Loucy (cell line): ENCODE measurements at regions not wholly inside any gene's neighbourhood (a gene's known extent, or its start where the extent isn't known, plus 50 kb on each side); places are given as distances from the start of the nearest gene placed in this dataset.

ENCODE experiments used
- H2AFZ ChIP-seq: fragments of 200-600 bp; sonication (generic); 2 replicates; pipeline ENCODE4 v1.6.0; 2016; ENCODE audit warnings: antibody characterized with exemption, mild to moderate bottlenecking, low read length, moderate library complexity
- H3F3A ChIP-seq: fragments of 200-600 bp; 2 replicates; pipeline ENCODE4 v1.6.0; 2016; ENCODE audit warnings: antibody characterized with exemption, low read depth, mild to moderate bottlenecking
- H3K27me3 ChIP-seq: fragments of 200-600 bp; sonication (generic); 2 replicates; pipeline ENCODE4 v1.6.1; 2014; ENCODE audit warnings: low read length, mild to moderate bottlenecking; ENCODE audit not compliant: insufficient read depth, poor library complexity, severe bottlenecking
- H3K36me3 ChIP-seq: fragments of 200-600 bp; sonication (generic); 2 replicates; pipeline ENCODE4 v1.6.1; 2016; ENCODE audit warnings: low read length; ENCODE audit not compliant: insufficient read depth
- H3K4me1 ChIP-seq: fragments of 200-600 bp; sonication (generic); 2 replicates; pipeline ENCODE4 v1.5.1; 2014; ENCODE audit warnings: low read length, mild to moderate bottlenecking; ENCODE audit not compliant: insufficient read depth, poor library complexity, severe bottlenecking
- H3K4me2 ChIP-seq: fragments of 200-600 bp; sonication (generic); 2 replicates; pipeline ENCODE4 v1.6.0; 2014; ENCODE audit warnings: antibody characterized with exemption, low read length, low read depth, mild to moderate bottlenecking; ENCODE audit not compliant: poor library complexity, severe bottlenecking
- H3K4me3 ChIP-seq: fragments of 200-600 bp; sonication (generic); 2 replicates; pipeline ENCODE4 v1.5.1; 2014; ENCODE audit warnings: low read length, mild to moderate bottlenecking, mixed read lengths; ENCODE audit not compliant: poor library complexity, severe bottlenecking
- H3K79me2 ChIP-seq: fragments of 200-600 bp; sonication (generic); 2 replicates; pipeline ENCODE4 v1.6.1; 2014; ENCODE audit warnings: low read length; ENCODE audit not compliant: insufficient read depth
- H3K9ac ChIP-seq: fragments of 200-600 bp; sonication (generic); 2 replicates; pipeline ENCODE4 v1.6.0; 2014; ENCODE audit warnings: mild to moderate bottlenecking, low read depth, low read length, moderate library complexity; ENCODE audit not compliant: poor library complexity, severe bottlenecking
- H3K9me2 ChIP-seq: fragments of 200-600 bp; sonication (generic); replicated peaks from 2 replicates; pipeline ENCODE4 v1.6.1; 2016; ENCODE audit warnings: low read depth, low read length, mixed read lengths
- H3K9me3 ChIP-seq: fragments of 200-600 bp; sonication (generic); 2 replicates; pipeline ENCODE4 v1.6.1; 2014; ENCODE audit warnings: mild to moderate bottlenecking, antibody characterized with exemption, low read length, low read depth; ENCODE audit not compliant: insufficient read depth
- H4K20me1 ChIP-seq: fragments of 200-600 bp; sonication (generic); 2 replicates; pipeline ENCODE4 v1.6.0; 2014; ENCODE audit warnings: antibody characterized with exemption, low read length, mild to moderate bottlenecking; ENCODE audit not compliant: insufficient read depth, poor library complexity, severe bottlenecking
- EZH2phosphoT487 ChIP-seq: fragments of 200-600 bp; IDR thresholded peaks from 2 replicates; pipeline ENCODE4 v1.6.1; 2018; ENCODE audit warnings: antibody characterized with exemption, mild to moderate bottlenecking, moderate library complexity, borderline replicate concordance
- TF ChIP-seq, protein P1 (sequence below): fragments of 200-600 bp; sonication (generic); conservative IDR thresholded peaks from 2 replicates; pipeline ENCODE4 v1.5.1; 2014; ENCODE audit warnings: mild to moderate bottlenecking, antibody characterized with exemption, low read length

DNA sequence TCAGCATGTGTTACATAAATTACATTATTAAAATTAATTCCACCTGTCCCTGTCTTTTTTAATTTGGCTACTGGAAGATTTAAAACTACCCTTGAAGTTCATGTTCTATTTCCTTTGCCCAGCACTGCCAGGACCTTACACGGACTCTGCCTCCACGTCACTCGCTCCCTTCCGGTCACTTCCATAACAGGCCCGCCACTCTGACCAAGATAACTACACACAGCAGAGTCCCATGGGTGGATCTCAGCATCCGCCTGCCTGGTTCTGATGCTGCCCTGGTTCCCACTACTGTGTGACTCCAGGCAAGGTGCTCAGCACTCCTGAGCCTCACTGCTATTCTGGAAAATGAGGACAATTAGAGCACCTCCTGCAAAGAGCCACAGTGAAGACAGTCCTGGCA is 153.3 kb upstream of the ERG start:
- TF ChIP-seq, protein P1, sequence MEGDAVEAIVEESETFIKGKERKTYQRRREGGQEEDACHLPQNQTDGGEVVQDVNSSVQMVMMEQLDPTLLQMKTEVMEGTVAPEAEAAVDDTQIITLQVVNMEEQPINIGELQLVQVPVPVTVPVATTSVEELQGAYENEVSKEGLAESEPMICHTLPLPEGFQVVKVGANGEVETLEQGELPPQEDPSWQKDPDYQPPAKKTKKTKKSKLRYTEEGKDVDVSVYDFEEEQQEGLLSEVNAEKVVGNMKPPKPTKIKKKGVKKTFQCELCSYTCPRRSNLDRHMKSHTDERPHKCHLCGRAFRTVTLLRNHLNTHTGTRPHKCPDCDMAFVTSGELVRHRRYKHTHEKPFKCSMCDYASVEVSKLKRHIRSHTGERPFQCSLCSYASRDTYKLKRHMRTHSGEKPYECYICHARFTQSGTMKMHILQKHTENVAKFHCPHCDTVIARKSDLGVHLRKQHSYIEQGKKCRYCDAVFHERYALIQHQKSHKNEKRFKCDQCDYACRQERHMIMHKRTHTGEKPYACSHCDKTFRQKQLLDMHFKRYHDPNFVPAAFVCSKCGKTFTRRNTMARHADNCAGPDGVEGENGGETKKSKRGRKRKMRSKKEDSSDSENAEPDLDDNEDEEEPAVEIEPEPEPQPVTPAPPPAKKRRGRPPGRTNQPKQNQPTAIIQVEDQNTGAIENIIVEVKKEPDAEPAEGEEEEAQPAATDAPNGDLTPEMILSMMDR, result no peak
- no peak for TF ChIP-seq EZH2phosphoT487
- no peaks in the 10 kb centered on the region for H3F3A ChIP-seq
- no peaks in the 10 kb centered on the region for H3K9me2 ChIP-seq
- no peak overlapping the region for H3K4me3 ChIP-seq
- no peaks in the 10 kb centered on the region for H4K20me1 ChIP-seq
- no peaks in the 10 kb centered on the region for H3K79me2 ChIP-seq
- H3K36me3 ChIP-seq, result no peaks in the 10 kb centered on the region
- no peaks in the 10 kb centered on the region for H3K4me1 ChIP-seq
- H3K9ac ChIP-seq, result no peak overlapping the region
- no peaks in the 10 kb centered on the region for H3K9me3 ChIP-seq
- H3K27me3 ChIP-seq, result no peaks in the 10 kb centered on the region
- no peak overlapping the region for H3K4me2 ChIP-seq
- no peak overlapping the region for H2AFZ ChIP-seq

DNA sequence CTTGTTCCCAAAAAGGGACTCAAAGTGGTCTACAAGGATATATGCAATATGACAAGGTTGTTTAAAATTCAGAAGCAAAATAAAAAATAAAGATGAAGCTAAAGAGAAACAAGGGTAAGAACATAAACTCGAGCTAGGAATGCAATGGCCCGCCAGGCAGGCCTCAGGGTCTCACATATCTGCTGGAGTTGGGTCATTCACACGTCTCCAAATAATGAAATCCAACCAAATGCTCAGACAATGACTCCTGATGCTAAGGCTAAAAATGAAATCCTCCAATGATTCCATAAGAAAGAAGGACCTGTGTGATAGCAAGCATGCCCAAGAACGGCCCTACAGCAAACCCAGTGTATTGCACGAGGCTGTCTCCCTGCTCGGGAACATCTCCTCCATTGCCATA is 153.3 kb upstream of the ETS2 start:
- H3K4me1 ChIP-seq, result no peaks in the 10 kb centered on the region

DNA sequence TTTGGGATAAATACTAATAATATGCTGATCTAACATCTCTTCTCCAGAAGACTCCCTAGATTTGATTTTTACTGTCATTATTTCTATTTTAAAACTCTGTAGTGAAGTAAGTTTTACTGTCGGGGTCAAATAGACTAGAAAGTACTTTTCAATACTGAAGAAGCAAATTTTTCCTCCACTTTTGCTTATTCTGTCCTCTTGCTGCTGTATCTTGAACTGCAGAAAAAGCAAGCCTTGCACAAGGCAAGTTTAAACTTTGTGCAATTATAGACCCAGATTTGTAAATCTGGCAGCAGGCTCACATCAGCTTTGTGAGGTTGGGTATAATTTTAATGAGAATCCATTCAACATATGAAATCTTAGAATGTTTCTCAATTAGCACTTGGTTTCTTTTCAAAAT is 151.1 kb upstream of the ETS2 start:
- no peak overlapping the region for H3K9ac ChIP-seq
- H3K27me3 ChIP-seq, result no peaks in the 10 kb centered on the region

More for the DNA sequence above, 153.3 kb upstream of the ETS2 start:
- no peak for TF ChIP-seq EZH2phosphoT487
- TF ChIP-seq, protein P1, result no peak
- Histone ChIP-seq H3K36me3 (no peaks in the 10 kb centered on the region), H3K9me2 (no peaks in the 10 kb centered on the region), H3F3A (no peaks in the 10 kb centered on the region), H3K4me2 (no peak overlapping the region), H3K79me2 (no peaks in the 10 kb centered on the region), H4K20me1 (no peaks in the 10 kb centered on the region), H3K9ac (no peak overlapping the region), H3K4me3 (no peak overlapping the region), H2AFZ (no peak overlapping the region), H3K27me3 (no peaks in the 10 kb centered on the region), H3K9me3 (no peaks in the 10 kb centered on the region)

More for the DNA sequence above, 151.1 kb upstream of the ETS2 start:
- Histone ChIP-seq H3F3A (no peaks in the 10 kb centered on the region), H3K9me3 (no peaks in the 10 kb centered on the region), H3K4me2 (no peak overlapping the region), H3K79me2 (no peaks in the 10 kb centered on the region), H3K4me3 (no peak overlapping the region), H3K9me2 (no peaks in the 10 kb centered on the region), H3K4me1 (no peaks in the 10 kb centered on the region), H3K36me3 (no peaks in the 10 kb centered on the region), H4K20me1 (no peaks in the 10 kb centered on the region), H2AFZ (no peak overlapping the region)
- TF ChIP-seq, protein P1, result no peak
- TF ChIP-seq EZH2phosphoT487, result no peak
